HG02798 (cell line): ENCODE measurements at regions not wholly inside any gene's neighbourhood (a gene's known extent, or its start where the extent isn't known, plus 50 kb on each side); places are given as distances from the start of the nearest gene placed in this dataset.

Experiments used
- ATAC-seq: cut with Tn5 transposase; IDR thresholded peaks from one replicate; pipeline ENCODE4 v1.9.1; 2021; ENCODE audit warnings: mild to moderate bottlenecking; ENCODE audit not compliant: unreplicated experiment, poor library complexity

DNA sequence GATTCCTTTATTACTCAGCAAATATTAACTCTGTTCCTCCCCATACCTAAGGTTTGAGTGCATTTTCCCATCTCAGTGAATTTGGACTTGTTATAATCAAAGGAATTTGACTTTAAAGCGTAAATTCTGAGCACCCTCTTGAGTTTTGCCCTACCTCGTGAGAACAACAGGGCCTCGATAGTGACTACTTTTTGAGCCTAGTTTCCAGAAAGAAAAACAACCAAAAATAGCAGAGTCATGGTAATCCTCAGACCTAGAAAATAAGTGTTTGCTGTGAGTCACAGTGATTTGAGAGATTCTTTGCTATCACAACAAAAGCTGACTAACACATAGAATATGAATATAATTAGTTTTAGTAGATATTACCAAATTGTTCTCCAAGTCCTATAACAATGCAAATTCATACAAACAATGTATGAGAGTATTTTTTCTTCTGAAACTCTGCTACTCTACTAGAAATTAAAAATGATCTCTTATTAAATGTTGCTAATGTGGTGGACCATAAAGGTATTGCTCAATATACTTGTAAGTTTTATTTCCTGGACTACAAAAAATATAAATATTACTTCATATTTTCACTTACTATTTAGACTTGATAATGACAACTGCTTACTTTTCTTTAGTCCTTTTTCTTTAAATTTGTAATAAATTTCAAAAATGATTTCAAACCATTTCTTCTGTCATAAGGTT lies 759.7 kb downstream of the BRINP1 start:
- no peak for ATAC-seq

DNA sequence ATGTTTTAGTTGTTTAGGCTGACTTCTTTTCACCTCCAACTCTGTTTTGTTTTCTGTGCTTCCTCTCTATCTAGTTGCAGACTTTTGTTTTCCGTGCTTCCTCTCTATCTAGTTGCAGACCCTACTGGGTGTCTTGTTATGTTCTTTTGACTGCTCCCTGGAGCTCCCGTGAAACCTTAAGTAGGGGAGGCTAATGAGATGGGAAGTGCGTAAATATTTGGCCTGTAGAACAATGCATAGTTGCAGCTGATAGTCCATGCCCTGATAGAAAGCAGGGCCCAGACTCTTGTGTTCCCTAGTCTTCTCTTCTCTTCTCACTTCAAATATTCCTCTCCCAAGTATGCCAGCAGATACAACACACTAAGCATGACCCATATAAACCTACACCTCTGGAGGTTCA lies 757.0 kb downstream of the BRINP1 start:
- ATAC-seq: no peak

DNA sequence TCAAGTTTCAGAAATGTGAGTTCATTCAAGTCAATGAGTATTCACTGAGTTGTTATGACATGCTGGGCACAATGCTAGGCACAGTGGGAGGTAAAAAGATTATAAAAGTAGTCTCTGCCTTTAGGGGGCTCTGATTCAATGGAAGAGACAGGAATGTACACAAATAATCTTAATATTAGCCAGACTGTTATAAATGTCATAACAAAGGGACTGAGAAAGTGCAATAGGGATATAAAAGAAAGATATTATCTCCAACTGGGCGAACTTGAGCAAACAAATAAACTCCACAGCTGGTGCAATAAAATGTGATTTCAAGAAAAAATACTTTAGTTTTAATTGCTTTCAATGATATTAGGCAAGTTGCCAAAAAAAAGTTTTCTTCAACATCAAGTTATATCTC lies 755.2 kb downstream of the BRINP1 start:
- ATAC-seq: no peak

DNA sequence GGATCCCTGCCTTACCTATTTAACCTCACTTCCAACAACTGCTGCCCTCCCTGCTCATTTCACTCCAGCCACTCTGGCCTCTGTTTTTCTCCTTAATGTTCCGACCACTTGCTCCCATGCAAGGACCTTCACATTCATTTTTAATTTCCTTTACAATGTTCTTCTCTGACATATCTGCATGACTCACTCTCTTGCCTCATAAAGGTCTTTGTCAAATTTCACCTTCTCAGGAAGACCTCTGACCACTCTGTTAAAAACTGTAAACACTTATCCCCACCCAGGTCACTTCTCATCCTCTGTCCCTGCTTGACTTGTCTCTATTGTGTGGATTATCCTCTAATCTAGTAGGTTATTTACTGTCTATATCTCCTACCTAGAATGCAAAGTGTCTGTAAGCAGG lies 751.2 kb downstream of the BRINP1 start:
- no peak for ATAC-seq

DNA sequence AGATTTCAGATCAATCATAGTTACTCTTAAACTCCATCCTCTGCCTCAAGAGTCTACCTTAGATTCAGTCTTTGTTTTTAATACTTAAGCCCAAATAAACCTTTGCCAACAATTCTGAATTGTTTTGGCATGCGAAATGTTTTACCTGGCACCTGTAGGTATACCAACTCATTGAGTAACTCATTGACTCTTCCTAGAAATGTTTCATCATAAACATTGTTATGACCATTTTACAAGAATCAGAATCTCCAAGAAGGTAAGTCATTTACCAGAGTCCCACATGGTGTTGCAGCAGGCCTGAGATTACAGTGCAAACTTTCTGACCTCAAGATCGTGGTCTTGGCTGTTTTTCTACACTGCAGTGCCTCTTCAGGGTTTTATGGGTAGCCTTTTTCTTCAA lies 750.4 kb downstream of the BRINP1 start:
- ATAC-seq: no peak

DNA sequence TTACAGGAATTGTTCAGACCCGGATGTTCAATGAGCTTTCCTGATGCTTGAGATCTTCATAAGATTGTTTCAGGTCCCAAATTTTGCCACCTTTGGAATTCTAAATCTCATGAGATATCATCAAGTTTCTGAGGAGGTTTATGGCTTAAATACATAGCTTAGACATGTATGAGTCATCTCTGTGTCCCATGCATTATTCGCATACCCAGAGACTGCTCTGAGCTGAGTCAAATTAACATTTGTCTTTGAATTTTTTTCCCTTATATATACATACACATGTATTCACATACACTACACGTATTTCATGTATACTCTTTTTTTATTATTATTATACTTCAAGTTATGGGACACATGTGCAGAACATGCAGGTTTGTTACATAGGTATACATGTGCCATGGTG lies 744.6 kb downstream of the BRINP1 start:
- ATAC-seq: no peak

DNA sequence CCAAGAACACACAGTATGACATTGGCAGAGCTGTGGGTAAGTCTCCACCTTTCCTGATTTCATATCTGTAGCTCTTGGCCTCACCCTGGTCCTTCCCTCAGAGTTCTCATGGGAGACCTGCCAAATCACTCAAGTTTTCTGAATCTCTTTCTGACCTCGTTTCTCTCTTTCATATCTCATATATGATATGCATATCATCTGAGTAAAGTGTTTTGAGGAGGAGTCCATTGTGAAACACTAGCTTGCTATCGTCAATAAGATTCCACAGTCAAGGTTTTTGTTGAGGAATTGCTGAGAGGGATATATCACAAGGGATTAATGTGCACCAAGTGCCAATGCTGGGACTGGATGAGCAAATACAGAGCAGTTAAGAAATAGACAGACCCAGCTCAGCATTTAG lies 739.2 kb downstream of the BRINP1 start:
- ATAC-seq: no peak

DNA sequence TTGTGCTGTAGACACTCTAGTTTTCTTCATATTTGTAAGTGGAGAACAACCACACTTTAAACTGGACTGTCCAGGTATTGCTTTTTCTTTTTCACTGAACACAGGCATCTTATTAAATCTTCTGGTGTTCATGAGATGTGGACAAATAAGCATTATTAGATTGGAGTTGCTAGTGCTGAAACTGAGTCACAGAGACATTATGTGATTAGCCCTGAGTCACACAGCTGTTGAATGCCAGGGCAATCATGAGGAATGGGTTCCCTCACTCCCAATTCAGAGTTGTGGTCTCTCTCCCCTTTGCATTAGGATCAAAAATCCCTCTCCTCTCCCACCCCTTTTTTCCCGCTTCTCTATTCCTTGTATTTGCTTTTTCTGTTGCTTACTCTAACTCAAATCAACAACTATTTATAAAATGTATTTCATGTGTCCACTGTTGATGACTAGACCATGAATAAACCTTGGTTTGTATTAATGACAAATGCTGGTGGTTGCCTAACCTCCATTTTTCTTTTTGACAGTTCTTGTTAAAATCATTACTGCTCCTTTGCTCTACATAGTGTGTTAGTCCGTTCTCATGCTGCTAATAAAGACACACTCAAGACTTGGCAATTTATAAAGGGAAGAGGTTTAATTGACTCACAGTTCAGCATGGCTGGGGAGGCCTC lies 738.2 kb downstream of the BRINP1 start:
- ATAC-seq: no peak

DNA sequence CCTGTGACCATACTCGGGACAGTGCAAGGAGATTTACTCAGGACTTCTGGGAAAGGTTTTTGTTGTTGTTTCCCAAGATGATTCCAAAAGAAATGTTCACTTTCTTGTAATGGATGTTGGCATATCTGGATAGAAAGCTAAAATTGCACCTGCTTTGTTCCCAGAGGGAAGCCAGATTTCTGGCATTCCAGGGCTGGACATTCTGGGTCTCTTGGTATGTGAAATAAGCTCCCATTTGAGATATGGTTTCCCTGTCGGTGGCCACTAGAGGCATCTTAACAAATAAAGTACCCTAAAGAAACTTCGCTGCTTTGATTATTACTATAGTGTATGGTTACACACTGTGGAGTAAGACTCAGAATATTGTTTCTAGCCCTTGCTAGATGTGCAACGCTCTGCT lies 737.3 kb downstream of the BRINP1 start:
- no peak for ATAC-seq

DNA sequence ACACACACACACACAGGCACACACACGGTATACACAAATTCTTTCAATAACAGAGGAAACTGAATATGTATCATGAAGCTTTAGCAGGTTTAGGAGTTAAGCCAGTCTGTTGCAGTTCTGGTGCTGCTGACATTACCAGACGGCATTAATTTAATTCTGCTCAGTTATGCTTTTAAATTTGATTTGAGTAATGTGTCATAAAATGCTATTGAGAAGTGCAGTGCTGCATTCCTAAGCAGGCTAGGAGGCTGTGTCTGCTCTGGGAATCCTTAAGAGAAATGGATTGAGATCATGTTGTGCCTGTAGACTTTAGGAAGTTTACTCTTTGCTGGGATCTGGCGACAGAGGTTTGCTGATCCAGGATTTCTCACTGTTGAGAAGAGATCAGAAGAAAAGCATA lies 733.8 kb downstream of the BRINP1 start:
- no peak for ATAC-seq

DNA sequence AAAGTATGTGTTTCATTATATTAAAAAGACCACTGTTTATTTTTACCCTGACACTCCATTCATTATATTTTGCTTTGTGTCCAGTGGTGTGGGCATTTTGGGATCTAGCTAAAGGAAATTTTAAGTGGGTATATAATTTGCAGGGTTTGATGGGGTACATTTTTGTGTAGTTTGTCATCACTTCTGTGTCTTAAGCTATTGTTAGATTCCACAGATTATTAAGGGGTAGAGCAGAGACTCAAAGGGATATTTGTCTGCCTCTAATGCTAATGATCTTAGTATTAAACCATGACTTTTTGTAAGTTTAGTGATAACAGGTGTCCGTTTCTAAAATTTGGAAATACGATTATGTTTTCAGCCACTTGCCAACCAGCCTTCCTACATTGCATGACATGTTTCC lies 731.6 kb downstream of the BRINP1 start:
- no peak for ATAC-seq

DNA sequence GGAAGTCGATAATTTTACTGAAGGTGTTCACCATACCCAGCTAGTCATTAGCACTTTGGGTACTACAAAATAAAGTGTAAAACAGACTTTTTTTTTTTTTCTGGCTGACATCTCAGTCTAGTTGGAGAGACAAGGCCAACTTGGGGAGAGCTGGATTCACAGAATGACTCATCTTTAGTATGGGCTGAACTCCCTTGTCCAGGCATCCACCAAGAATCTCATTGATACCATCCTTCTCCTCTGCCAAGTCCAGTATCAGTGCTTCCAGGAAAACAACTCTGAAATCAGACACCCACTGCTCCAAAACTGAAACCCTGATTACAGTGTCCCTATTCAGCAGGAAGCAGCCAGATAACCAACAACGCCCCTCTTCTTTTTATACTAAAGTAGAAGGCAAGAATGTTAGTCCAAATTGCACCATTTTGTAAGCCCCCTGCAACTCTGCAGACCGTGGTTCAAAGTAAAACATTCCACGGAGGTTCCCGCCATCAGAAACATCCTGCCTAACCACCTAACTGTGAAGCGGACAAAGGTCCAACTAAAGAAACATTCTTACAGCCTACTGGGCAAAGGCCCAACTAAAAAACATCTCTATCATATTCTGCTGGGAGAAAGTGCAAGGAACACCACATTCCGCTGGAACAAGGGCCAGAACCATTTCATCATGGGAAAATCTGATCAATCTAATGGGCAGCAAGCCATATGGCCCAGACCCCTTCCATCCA lies 728.2 kb downstream of the BRINP1 start:
- ATAC-seq: no peak

DNA sequence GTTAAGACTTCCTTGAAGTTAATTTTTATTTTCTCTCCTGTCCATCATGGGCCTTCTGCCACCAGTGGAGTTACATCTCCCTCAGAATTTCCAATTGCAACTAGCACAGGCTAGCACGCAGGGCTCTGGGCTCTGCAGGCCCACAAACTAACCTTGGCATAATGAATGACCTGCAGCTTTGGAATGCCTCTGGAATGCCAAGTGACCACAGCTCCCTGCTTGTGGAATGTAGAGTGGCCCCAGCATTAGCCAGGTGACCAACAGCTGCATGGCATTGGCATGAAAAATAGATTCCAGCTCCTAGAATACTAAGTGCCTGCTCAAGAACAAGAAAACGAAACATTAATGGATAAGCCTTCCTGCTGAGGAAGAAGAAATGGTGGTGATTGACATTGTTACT lies 726.1 kb downstream of the BRINP1 start:
- no peak for ATAC-seq

DNA sequence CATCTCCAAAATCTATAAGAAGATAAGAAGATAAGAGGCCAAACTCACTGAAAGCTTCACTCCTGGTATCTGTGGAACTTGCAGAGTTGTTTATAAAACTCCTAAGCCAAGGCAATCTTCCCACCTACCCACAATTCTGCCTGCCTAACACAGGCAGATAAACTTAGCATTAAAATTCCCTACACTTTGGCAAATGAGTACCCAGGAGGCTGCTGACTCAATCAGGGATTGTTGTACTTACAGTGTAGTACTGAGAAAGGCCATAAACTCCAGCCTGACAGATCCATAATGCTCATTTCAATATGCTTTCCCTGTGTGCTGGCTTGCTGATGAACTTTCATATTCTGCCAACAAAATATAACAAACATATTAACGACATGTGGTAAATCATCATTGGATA lies 725.2 kb downstream of the BRINP1 start:
- ATAC-seq: no peak

DNA sequence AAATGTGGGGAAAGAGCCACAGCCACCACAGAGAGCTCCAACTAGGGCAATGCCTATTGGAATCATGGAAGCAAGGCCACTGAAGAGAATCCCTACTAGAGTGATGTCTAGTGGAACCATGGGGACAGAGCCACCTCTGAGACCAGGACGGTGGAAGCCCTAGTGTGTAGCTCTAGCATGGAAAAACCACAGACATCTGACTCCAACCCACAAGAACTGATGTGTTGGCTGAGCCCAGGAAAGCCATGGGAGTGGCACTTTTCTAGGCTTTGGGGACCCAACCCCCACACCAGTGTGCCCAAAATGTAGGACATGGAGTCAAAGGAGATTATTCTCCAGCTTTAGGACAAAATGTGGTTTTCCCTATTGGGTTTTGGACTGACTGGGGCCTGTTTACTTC lies 721.9 kb downstream of the BRINP1 start:
- ATAC-seq: no peak

DNA sequence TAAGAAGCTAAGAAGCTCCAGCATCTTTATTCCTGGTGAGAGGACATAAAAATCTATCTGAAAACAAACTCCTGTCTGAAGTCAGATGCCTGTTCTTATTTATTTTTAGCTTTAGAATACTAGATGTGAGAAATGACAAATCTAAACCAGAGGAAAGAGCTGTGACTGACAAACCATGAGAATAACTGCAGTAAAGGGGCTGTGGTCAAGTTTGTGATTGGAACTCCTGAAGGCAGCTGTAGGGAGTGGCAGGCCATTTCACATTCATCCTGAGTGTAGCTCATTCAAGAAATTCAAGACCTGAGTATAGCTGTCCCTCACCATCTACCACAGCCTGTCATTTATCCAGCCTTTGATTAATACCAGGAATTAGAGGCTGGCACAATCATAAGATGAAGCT lies 718.8 kb downstream of the BRINP1 start:
- ATAC-seq: no peak

DNA sequence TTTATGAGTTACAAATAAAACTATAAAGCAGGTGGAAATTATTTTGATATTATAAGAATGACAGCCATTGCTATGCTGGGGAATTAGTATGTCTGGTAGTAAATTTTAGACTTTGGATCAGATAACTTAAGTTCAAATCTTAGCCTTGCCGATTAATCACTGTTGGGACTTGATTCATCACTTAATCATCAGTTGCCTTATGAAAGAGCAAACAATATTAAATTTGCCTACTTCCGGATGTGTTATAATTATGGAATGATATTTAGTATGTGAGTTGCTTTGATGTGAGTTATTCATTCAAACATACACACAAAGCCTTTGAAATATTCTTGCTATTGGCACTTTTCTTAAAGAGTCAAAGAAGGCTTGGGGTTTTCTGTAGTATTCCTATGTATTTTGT lies 717.7 kb downstream of the BRINP1 start:
- no peak for ATAC-seq

DNA sequence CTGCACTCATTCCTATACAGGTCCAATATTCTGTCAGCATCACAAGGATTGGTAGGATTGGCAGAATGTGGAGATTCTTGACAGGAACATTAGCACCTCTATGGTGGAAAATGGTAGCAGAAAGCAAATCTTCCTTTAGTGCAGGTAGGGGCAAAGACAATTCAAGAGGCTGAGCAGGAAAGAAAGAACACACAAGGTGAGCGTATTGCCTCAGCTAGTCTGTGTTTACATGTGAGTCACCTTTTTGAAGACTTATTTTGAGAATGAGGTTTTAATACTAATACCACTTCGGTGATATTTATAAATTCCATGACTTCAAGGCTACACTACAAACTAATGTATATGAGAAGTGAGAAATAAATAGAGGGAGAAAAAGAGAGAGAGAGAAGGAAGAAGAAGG lies 717.0 kb downstream of the BRINP1 start:
- no peak for ATAC-seq

DNA sequence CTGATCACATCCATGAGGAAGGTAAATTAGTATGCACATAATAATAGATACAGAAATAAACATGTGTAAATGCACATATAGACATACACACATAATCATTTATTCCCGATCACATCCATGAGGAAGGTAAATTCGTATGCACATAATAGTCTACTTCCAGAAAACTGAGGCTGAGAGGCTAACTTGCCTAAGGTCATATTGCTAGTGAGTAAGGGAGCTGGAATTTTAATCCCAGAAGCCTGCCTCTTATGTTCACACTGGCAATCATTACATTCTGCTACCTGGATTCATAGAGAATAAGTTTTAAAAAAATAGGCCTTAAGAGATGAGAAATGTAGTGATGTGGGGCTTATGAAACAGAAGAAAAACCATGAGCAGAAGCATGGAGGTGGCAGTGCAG lies 716.3 kb downstream of the BRINP1 start:
- no peak for ATAC-seq

DNA sequence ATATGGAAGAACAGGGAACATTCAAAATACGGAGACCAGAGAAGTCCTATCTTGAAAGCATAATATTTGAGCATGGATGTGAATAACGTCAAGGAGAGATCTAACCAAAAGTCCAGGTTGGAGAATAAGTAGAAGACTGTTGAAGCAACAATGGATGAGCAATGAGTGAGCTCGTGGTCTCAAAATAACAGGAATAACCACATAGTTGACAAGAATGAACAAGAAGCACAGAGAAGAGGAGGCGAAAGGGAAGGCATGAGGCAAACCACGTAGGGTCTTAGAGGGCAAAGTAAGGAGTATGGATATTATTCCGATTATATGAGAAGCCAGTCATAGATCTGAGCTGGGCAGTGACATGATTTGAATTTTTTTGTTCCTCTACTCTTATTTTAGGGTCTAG lies 710.2 kb downstream of the BRINP1 start:
- no peak for ATAC-seq

DNA sequence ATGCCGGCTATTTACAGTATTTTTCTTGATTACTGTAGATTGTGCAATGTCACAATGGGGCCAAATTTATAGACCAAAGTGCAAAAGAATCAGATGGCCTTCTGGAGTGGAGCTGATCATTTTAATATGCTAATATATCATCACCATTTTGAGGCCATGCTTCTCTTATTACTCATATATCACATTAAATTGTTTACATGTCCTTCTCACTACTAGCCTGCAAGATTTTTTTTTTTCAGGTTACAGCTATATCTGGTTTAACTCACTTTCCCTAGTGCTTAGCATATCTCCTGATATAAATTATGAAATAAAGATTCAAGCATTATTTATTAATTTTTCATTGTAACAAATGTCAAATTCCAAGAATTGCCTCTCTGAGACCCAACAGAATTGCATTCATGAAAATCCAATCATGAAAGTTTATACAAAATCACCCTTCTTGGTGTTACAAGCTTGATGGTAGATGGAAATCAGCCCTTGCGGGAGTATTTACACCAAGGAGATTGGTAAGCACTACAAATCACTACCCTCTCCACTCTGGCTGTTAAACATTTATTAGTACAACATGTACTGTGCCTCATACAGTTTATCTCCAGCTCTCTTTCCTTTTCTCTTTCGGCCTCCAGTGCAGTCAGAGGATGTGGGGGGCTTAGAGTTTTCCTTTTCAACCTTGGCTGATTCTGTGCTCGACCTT lies 703.9 kb downstream of the BRINP1 start:
- ATAC-seq: no peak
